HG02981 (cell line): ENCODE measurements at regions not wholly inside any gene's neighbourhood (a gene's known extent, or its start where the extent isn't known, plus 50 kb on each side); places are given as distances from the start of the nearest gene placed in this dataset.

Source experiments
- ATAC-seq: cut with Tn5 transposase; IDR thresholded peaks from one replicate; pipeline ENCODE4 v1.9.1; 2021; ENCODE audit warnings: mild to moderate bottlenecking, moderate library complexity; ENCODE audit not compliant: unreplicated experiment

GRCh38 chr1:218024211-218024720 is 260.8 kb upstream of the RRP15 start:
- ATAC-seq: no peak

GRCh38 chr1:218025454-218025853 is 259.6 kb upstream of the RRP15 start:
- ATAC-seq: no peak

- ATAC-seq: no peak
These were observed 257.9 kb upstream of the RRP15 start for GRCh38 chr1:218027152-218027551.

- no peak for ATAC-seq
These were observed 254.2 kb upstream of the RRP15 start for GRCh38 chr1:218030846-218031245.

GRCh38 chr1:218031901-218032300 is 253.2 kb upstream of the RRP15 start:
- ATAC-seq: no peak

- no peak for ATAC-seq
These were observed 250.6 kb upstream of the RRP15 start for GRCh38 chr1:218034468-218034867.

GRCh38 chr1:218048828-218049420 is 236.2 kb upstream of the RRP15 start:
- no peak for ATAC-seq

- ATAC-seq: no peak
These were observed 235.5 kb upstream of the RRP15 start for GRCh38 chr1:218049641-218050040.

- ATAC-seq: no peak
These were observed 226.4 kb upstream of the RRP15 start for GRCh38 chr1:218058730-218059129.

- no peak for ATAC-seq
These were observed 220.7 kb upstream of the RRP15 start for GRCh38 chr1:218064426-218064825.

- no peak for ATAC-seq
These were observed 218.8 kb upstream of the RRP15 start for GRCh38 chr1:218066332-218066731.

- no peak for ATAC-seq
These were observed 216.9 kb upstream of the RRP15 start for GRCh38 chr1:218068241-218068640.

- ATAC-seq: no peak
These were observed 215.9 kb upstream of the RRP15 start for GRCh38 chr1:218069180-218069579.

GRCh38 chr1:218073062-218073461 is 212.0 kb upstream of the RRP15 start:
- no peak for ATAC-seq

- ATAC-seq: no peak
These were observed 206.2 kb upstream of the RRP15 start for GRCh38 chr1:218078916-218079315.

- ATAC-seq: no peak
These were observed 205.7 kb upstream of the RRP15 start for GRCh38 chr1:218079347-218079746.

GRCh38 chr1:218079820-218080219 is 205.3 kb upstream of the RRP15 start:
- no peak for ATAC-seq

- ATAC-seq: no peak
These were observed 204.2 kb upstream of the RRP15 start for GRCh38 chr1:218080863-218081262.

GRCh38 chr1:218081358-218081757 is 203.7 kb upstream of the RRP15 start:
- no peak for ATAC-seq

- no peak for ATAC-seq
These were observed 194.6 kb upstream of the RRP15 start for GRCh38 chr1:218090459-218090858.

GRCh38 chr1:218101409-218101808 is 183.7 kb upstream of the RRP15 start:
- no peak for ATAC-seq

GRCh38 chr1:218108034-218108433 is 177.1 kb upstream of the RRP15 start:
- ATAC-seq: no peak

- no peak for ATAC-seq
These were observed 172.2 kb upstream of the RRP15 start for GRCh38 chr1:218112862-218113261.
